ENCODE measurements at regions not wholly inside any gene's neighbourhood (a gene's known extent, or its start where the extent isn't known, plus 50 kb on each side); places are given as distances from the start of the nearest gene placed in this dataset.

DNA sequence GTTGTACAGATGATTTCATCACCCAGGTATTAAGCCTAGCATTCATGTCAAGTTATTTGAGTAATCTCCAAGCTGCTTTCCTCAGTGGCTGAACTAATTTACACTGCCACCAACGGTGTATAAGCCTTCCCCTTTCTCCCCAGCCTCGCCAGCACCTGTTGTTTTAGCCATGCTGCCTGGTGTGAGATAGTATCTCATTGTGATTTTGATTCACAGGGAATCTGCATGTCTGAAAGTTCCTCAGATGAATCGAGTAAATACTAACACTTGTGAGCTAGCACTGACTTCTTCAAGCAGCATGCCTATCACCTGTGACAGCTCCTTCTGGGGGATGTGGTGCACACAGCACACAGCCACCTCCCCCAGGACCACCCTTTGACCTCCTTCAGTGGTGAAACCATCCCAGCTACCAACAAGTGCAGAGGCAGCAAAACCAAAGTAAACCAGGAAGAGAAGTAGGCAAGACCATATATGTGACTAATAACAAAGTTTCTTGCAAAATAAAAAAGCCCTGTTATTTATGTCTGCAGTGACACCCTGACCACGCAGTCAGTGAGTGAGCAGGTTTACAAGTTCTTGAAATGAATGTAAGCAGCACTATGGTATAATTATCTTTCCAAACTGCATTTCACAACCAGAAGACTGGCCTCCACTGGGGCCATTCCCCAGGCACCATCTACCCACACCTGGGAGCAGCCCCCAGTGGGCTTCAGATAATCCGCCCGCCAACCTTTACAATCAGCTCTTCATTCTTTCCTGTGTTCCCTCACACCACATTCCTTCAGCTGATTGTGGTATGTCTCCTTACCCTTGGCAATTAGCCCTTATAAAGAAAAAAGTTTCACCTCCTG, 173.8 kb downstream of the ETS2 start:
- no peak for DNase-seq

GRCh38 chr21:38976900-38977299, 171.2 kb downstream of the ETS2 start:
- no peak for DNase-seq

DNA sequence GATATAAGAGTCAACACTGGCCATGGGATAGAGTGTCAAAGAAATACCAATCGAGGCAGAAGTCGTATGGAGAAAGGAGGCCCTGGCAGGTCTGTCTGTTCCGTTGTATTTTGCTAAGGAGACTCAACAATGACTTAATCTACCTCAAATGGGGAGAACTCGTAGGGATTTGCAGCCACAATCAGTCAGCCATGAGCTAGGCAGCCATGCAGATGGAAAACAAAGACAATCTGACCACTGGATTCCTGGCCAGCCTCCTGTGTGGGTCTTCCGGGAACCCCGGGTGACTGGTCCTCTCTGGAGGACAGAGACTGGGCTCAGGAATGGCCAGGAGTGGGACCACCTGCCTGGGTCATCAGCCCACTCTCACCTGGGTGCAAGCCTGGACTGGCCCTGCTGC, 167.8 kb downstream of the ETS2 start:
- DNase-seq: no peak

DNA sequence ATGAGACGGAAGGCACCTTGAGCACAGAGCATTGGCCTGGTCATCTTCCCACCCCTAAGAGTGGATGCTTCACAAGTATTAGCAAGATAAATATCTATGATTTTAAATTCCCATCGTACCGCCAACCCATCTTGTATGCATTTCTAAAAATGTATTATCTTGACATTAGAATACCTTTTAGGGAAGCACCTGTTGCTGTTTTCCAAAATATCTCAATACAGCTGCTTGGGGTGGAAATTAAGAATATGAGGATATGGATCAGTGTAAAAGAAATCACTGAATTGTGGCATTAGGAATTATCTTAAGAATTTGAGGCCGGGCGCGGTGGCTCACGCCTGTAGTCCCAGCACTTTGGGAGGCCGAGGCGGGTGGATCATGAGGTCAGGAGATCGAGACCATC, 166.3 kb downstream of the ETS2 start:
- no peak for DNase-seq

- DNase-seq: no peak
Measured at GRCh38 chr21:38970765-38971164, 165.0 kb downstream of the ETS2 start.

- DNase-seq: no peak
Measured at GRCh38 chr21:38968887-38969543, 163.3 kb downstream of the ETS2 start.

- DNase-seq: peak; percentile 96
Measured at GRCh38 chr21:38965910-38966504, 160.3 kb downstream of the ETS2 start.

- DNase-seq: no peak
Measured at GRCh38 chr21:38965241-38965640, 159.5 kb downstream of the ETS2 start.

DNA sequence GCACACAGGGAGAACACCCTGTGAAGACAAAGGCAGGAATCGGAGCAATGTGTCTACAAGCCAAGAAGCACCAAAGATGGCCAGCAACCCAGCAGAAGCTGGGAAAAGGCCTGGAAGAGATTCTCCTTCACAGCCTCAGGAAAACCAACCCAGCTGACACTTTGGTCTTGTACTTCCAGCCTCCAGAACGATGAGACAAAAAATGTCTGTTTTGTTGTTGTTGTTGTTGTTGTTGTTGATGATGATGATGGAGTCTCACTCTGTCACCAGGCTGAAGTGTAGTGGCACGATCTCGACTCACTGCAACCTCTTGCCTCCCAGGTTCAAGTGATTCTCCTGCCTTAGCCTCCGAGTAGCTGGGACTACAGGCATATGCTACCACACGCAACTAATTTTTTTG, 157.3 kb downstream of the ETS2 start:
- no peak for DNase-seq

DNA sequence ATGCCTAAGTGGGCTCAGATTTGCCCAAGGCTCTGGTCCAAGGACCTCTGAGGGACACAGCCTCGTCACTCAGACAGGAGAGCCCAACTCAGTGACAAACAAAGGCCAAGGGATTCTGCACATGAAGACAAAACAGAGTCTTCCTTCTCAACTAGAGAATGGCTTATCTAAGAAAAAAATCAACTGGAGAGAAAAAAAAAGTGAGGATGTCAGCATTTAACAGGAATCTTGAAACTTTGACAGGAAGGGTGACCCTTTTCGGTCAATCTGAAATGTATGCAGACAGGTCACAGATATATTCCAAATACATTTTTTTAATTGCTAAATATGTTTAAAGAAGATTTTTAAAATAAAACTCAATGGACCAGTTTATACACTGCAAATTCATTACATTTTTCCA, 154.5 kb downstream of the ETS2 start:
- DNase-seq: no peak

DNA sequence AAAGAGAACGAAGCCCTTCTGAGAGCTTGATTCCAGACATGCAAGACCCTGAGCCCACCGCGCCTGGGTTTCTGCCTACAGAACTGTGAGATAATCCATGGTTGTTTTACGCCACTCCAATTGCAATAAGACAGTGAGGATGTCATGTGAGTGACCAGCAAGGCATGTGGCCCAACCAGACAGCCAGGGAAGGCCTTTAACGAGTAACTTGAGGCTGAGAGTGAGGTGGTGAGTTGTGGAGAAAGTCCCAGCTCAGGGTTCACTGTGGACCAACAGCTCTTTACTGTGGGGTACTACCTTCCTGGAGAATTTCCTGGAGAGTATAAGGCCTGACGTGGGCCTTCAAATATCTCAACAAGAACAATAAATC, 153.9 kb downstream of the ETS2 start:
- DNase-seq: no peak

GRCh38 chr21:38958940-38959691, 153.4 kb downstream of the ETS2 start:
- DNase-seq: peak; percentile 59

GRCh38 chr21:38958323-38958705, 152.6 kb downstream of the ETS2 start:
- DNase-seq: peak; percentile 87

DNA sequence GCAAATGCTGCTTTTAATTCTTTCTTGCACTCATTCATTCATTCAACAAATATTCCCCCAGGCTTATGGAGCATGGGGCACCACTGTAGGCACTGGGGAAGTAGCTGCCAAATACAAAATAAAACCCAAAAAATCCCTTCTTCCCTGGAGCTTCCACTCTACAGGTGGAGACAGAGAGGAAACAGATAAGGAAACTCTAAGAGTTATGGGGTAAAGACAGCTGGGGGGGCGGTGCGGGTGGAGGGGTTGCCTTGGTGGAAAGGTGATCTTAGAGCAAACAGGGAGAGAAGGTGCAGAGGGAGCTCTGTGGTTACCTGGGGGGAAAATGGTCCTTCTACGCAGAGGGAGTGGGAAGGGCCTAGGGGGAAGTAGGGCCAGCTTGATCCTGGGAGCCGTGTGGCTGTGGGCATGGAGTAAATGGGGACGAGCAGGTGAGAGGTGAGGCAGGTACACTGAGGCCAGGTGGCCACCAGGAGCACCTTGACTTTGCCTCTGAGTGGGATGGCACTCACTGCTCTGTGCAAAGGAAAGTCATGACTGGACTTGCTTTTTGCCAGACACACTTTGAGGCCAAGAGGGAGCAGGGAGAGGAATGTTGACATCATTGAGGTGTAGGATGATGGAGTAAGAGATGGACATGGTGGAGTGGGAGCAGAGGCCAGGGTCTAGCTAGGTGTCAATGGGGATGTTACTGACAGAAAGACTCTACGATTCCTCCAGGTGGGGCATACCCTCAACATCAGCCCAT, 152.0 kb downstream of the ETS2 start:
- peak; percentile 75 for DNase-seq

- DNase-seq: peak; percentile 98
Measured at GRCh38 chr21:38956856-38957571, 151.3 kb downstream of the ETS2 start.

DNA sequence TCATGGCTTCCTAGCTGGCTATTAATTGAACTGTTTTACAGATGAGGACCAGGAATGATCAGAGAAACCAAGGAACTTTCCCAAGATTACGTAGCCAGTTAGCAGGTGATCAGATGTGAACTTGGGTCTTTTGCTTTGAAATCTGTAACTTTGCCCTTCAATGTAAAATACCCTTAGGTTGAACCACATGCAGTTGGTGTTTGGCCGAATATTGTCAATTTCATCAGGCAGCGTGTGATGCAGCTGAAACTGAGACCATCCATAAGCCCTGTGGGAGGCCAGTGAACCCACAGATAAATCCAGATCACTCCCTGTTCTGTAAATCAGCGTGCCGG, 150.8 kb downstream of the ETS2 start:
- DNase-seq: peak; percentile 74

DNA sequence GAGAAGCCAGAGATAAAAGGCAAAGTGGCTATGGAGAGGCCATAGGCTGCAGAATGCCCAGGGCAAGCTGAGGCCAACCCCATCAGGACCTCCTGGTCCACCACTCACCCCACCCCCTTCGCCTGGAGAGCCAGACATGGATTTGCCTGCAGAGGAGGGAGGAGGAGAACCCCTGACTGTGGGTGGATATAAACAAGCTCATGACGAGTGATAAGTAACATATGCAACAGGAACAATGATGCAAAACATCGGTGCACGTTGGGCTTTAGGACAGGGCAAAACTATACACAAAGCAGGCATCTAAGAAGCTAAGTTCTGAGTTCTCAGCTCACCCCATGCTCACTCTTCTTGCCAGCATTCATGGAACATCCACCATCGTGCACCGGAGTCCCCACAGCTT, 150.3 kb downstream of the ETS2 start:
- DNase-seq: peak; percentile 69

- DNase-seq: peak; percentile 73
Measured at GRCh38 chr21:38955495-38955894, 149.8 kb downstream of the ETS2 start.

GRCh38 chr21:38954588-38955004, 148.9 kb downstream of the ETS2 start:
- DNase-seq: peak; percentile 98

DNA sequence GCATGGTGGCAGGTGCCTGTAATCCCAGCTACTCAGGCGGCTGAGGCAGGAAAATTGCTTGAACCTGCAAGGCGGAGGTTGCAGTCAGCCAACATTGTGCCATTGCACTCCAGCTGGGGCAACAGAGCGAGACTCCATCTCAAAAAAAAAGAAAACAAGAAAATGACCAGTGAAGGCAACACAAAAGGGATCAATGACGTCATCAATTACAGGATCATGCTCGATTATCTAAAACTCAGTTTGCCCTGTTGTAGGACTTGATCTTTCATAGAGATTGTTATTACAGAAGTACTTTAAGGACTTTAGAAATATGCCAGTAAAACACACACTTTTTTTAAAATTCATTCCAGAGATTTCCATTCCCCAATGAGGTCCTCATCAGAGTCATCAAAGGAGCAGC, 147.8 kb downstream of the ETS2 start:
- DNase-seq: no peak

DNA sequence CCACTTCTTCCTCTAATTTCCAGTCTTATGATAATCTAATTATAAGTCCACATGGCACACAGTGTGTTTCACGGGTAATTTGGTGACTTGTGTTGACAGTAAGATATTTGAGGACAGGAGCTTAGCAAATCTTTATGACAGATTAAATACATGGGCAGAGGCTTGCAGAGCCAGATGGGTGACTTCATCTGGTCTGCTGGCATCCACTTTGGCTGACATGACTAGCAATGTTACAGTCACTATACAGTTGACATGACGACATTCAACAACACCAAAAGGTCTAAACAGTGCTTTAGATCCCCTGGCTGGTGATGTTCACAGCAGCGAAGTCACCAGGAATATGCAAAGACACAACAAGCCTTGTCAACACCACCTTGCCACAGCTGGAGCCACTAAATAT, 147.2 kb downstream of the ETS2 start:
- DNase-seq: no peak

- no peak for DNase-seq
Measured at GRCh38 chr21:38951095-38951730, 145.5 kb downstream of the ETS2 start.

Measured in NCI-H2029 treated with DMSO at 0.1 percent for 48 hours (cell line).